ENCODE measurements at regions not wholly inside any gene's neighbourhood (a gene's known extent, or its start where the extent isn't known, plus 50 kb on each side); places are given as distances from the start of the nearest gene placed in this dataset.
A peak's percentile ranks its signal among the peaks of the same experiment; 100 is the strongest.
"Not testable (repeated sequence)": the region's sequence is repeated elsewhere in the genome, so short reads cannot be mapped to it uniquely, and the experiment has no call there.

- DNase-seq (ENCODE audit: low read depth) = no peak
- in situ Hi-C loops (cut with HindIII; ENCODE audit: low pct_unique_long_range_greater_than_20kb, low sequenced_read_pairs) = no loop called here
Measured at GRCh38 chr13:71312923-71313322, 554.1 kb downstream of the DACH1 start.

GRCh38 chr13:71309905-71310304 is 557.1 kb downstream of the DACH1 start:
- in situ Hi-C loops (cut with HindIII; ENCODE audit: low pct_unique_long_range_greater_than_20kb, low sequenced_read_pairs) = no loop called here
- no peak for DNase-seq (ENCODE audit: low read depth)

GRCh38 chr13:71306821-71307220 is 560.2 kb downstream of the DACH1 start:
- in situ Hi-C loops (cut with HindIII; ENCODE audit: low pct_unique_long_range_greater_than_20kb, low sequenced_read_pairs) = no loop called here
- no peak for DNase-seq (ENCODE audit: low read depth)

GRCh38 chr13:71304861-71305260 is 562.1 kb downstream of the DACH1 start:
- in situ Hi-C loops (cut with HindIII; ENCODE audit: low pct_unique_long_range_greater_than_20kb, low sequenced_read_pairs) = no loop called here
- DNase-seq (ENCODE audit: low read depth) = no peak

- no peak for DNase-seq (ENCODE audit: low read depth)
- in situ Hi-C loops (cut with HindIII; ENCODE audit: low pct_unique_long_range_greater_than_20kb, low sequenced_read_pairs) = no loop called here
Measured at GRCh38 chr13:71303144-71303543, 563.9 kb downstream of the DACH1 start.

- in situ Hi-C loops (cut with HindIII; ENCODE audit: low pct_unique_long_range_greater_than_20kb, low sequenced_read_pairs) = no loop called here
- DNase-seq (ENCODE audit: low read depth) = no peak
Measured at GRCh38 chr13:71300602-71301001, 566.4 kb downstream of the DACH1 start.

- DNase-seq (ENCODE audit: low read depth) = no peak
- in situ Hi-C loops (cut with HindIII; ENCODE audit: low pct_unique_long_range_greater_than_20kb, low sequenced_read_pairs) = no loop called here
Measured at GRCh38 chr13:71291842-71292146, 575.2 kb downstream of the DACH1 start.

GRCh38 chr13:71290963-71291841 is 575.8 kb downstream of the DACH1 start:
- in situ Hi-C loops (cut with HindIII; ENCODE audit: low pct_unique_long_range_greater_than_20kb, low sequenced_read_pairs) = no loop called here

GRCh38 chr13:71289980-71290379 is 577.0 kb downstream of the DACH1 start:
- DNase-seq (ENCODE audit: low read depth); in situ Hi-C loops (cut with HindIII; ENCODE audit: low pct_unique_long_range_greater_than_20kb, low sequenced_read_pairs): not testable (repeated sequence)

More at GRCh38 chr13:71290963-71291841, 575.8 kb downstream of the DACH1 start:
- peak; percentile 89 for DNase-seq (ENCODE audit: low read depth)

- no peak for DNase-seq (ENCODE audit: low read depth)
- in situ Hi-C loops (cut with HindIII; ENCODE audit: low pct_unique_long_range_greater_than_20kb, low sequenced_read_pairs) = no loop called here
Measured at GRCh38 chr13:71285700-71286099, 581.3 kb downstream of the DACH1 start.

- in situ Hi-C loops (cut with HindIII; ENCODE audit: low pct_unique_long_range_greater_than_20kb, low sequenced_read_pairs) = no loop called here
- no peak for DNase-seq (ENCODE audit: low read depth)
Measured at GRCh38 chr13:71278512-71278911, 588.5 kb downstream of the DACH1 start.

- in situ Hi-C loops (cut with HindIII; ENCODE audit: low pct_unique_long_range_greater_than_20kb, low sequenced_read_pairs) = no loop called here
- DNase-seq (ENCODE audit: low read depth) = no peak
Measured at GRCh38 chr13:71274923-71275608, 591.9 kb downstream of the DACH1 start.

GRCh38 chr13:71261256-71261655 is 605.7 kb downstream of the DACH1 start:
- in situ Hi-C loops (cut with HindIII; ENCODE audit: low pct_unique_long_range_greater_than_20kb, low sequenced_read_pairs) = no loop called here
- no peak for DNase-seq (ENCODE audit: low read depth)

- in situ Hi-C loops (cut with HindIII; ENCODE audit: low pct_unique_long_range_greater_than_20kb, low sequenced_read_pairs) = no loop called here
- no peak for DNase-seq (ENCODE audit: low read depth)
Measured at GRCh38 chr13:71260246-71260645, 606.8 kb downstream of the DACH1 start.

- in situ Hi-C loops (cut with HindIII; ENCODE audit: low pct_unique_long_range_greater_than_20kb, low sequenced_read_pairs) = no loop called here
- DNase-seq (ENCODE audit: low read depth) = no peak
Measured at GRCh38 chr13:71255633-71256032, 611.4 kb downstream of the DACH1 start.

- no peak for DNase-seq (ENCODE audit: low read depth)
- in situ Hi-C loops (cut with HindIII; ENCODE audit: low pct_unique_long_range_greater_than_20kb, low sequenced_read_pairs) = no loop called here
Measured at GRCh38 chr13:71254384-71254783, 612.6 kb downstream of the DACH1 start.

GRCh38 chr13:71252184-71252704 is 614.8 kb downstream of the DACH1 start:
- DNase-seq (ENCODE audit: low read depth) = no peak
- in situ Hi-C loops (cut with HindIII; ENCODE audit: low pct_unique_long_range_greater_than_20kb, low sequenced_read_pairs) = no loop called here

- DNase-seq (ENCODE audit: low read depth) = no peak
- in situ Hi-C loops (cut with HindIII; ENCODE audit: low pct_unique_long_range_greater_than_20kb, low sequenced_read_pairs) = no loop called here
Measured at GRCh38 chr13:71251292-71251951, 615.6 kb downstream of the DACH1 start.

- in situ Hi-C loops (cut with HindIII; ENCODE audit: low pct_unique_long_range_greater_than_20kb, low sequenced_read_pairs) = no loop called here
- DNase-seq (ENCODE audit: low read depth) = no peak
Measured at GRCh38 chr13:71249011-71249410, 618.0 kb downstream of the DACH1 start.

All from Caki2 (cell line).